H1 (cell line): ENCODE measurements at regions not wholly inside any gene's neighbourhood (a gene's known extent, or its start where the extent isn't known, plus 50 kb on each side); places are given as distances from the start of the nearest gene placed in this dataset.

Source experiments
- CTCF ChIA-PET: fragments of 300-600 bp; sonication (Branson Sonifier 250); formaldehyde crosslinking; loops from one replicate; lab custom pipeline; 2021; ENCODE audit not compliant: partially characterized antibody; lab: Charles Lee
- POLR2A ChIA-PET: fragments of 300-600 bp; sonication (Branson Sonifier 250); formaldehyde crosslinking; loops from one replicate; lab custom pipeline; 2021; ENCODE audit warnings: inconsistent platforms; ENCODE audit not compliant: partially characterized antibody; lab: Charles Lee
- DNase-seq, 2 experiments: peaks; one replicate each; pipeline versions ENCODE4 v3.0.0 to v3.0.0-alpha.2; 2010 to 2022; ENCODE audit warnings: low spot score in 2 of 2, low read depth in 1 of 2, mixed read lengths in 1 of 2
- FAIRE-seq: peaks from 2 replicates; lab custom pipeline; 2011; peaks lifted over from hg19 to GRCh38; lab: Jason Lieb, UNC
- H2AFZ ChIP-seq: 2 replicates; pipeline ENCODE4 v1.8.1; 2012; ENCODE audit warnings: low read length, inconsistent platforms
- H2AK5ac ChIP-seq: 2 replicates; pipeline ENCODE4 v1.6.1; 2013; ENCODE audit warnings: low read depth, low read length
- H2BK120ac ChIP-seq: replicated peaks from 2 replicates; pipeline ENCODE3; 2013; ENCODE audit warnings: low read depth, low read length, inconsistent platforms
- H2BK12ac ChIP-seq: 2 replicates; pipeline ENCODE4 v1.6.1; 2013; ENCODE audit warnings: low read depth, low read length
- H2BK15ac ChIP-seq: 2 replicates; pipeline ENCODE4 v1.6.1; 2013; ENCODE audit warnings: low read length
- H2BK20ac ChIP-seq: 2 replicates; pipeline ENCODE4 v1.6.1; 2013; ENCODE audit warnings: low read length
- H2BK5ac ChIP-seq: 2 replicates; pipeline ENCODE4 v1.6.1; 2013; ENCODE audit warnings: low read depth, low read length
- H3K14ac ChIP-seq: 2 replicates; pipeline ENCODE4 v1.6.1; 2013; ENCODE audit warnings: inconsistent platforms; ENCODE audit not compliant: insufficient read length
- H3K18ac ChIP-seq: 2 replicates; pipeline ENCODE4 v1.6.1; 2013; ENCODE audit warnings: low read length; ENCODE audit errors: extremely low read depth
- H3K23ac ChIP-seq: 2 replicates; pipeline ENCODE4 v1.6.1; 2013; ENCODE audit warnings: inconsistent platforms; ENCODE audit not compliant: insufficient read length
- H3K23me2 ChIP-seq: 2 replicates; pipeline ENCODE4 v1.6.1; 2013; ENCODE audit warnings: low read depth, low read length
- H3K27ac ChIP-seq: 2 replicates; pipeline ENCODE4 v1.6.1; 2011; ENCODE audit warnings: low read depth, low read length, inconsistent platforms
- H3K27me3 ChIP-seq, 4 experiments: replicated peaks in 1 of 4; 1 replicate in 1 of 4; 2 replicates in 3 of 4; pipeline versions ENCODE4 v1.6.1 to v1.8.1; 2011 to 2013; ENCODE audit warnings: low read length in 3 of 4, mild to moderate bottlenecking in 3 of 4, inconsistent platforms in 2 of 4, mixed read lengths in 2 of 4, moderate library complexity in 1 of 4; ENCODE audit not compliant: control insufficient read depth in 3 of 4, insufficient read depth in 3 of 4; ENCODE audit errors: extremely low read depth in 1 of 4
- H3K36me3 ChIP-seq, 4 experiments: 2 replicates each; pipeline versions ENCODE4 v1.6.1 to v1.8.1; 2011 to 2013; ENCODE audit warnings: mild to moderate bottlenecking in 4 of 4, low read length in 3 of 4, moderate library complexity in 2 of 4, control low read depth in 1 of 4, inconsistent platforms in 1 of 4; ENCODE audit not compliant: insufficient read depth in 4 of 4, control insufficient read depth in 2 of 4
- H3K4ac ChIP-seq: replicated peaks from 2 replicates; pipeline ENCODE3; 2013; ENCODE audit warnings: low read length, low read depth, mixed read lengths, inconsistent platforms; ENCODE audit not compliant: insufficient read length
- H3K4me1 ChIP-seq, 4 experiments: replicated peaks in 1 of 4; 1 replicate in 1 of 4; 2 replicates in 3 of 4; pipeline versions ENCODE4 v1.6.1 to v1.8.1; 2011 to 2013; ENCODE audit warnings: low read length in 3 of 4, inconsistent platforms in 2 of 4, mixed read lengths in 1 of 4; ENCODE audit not compliant: insufficient read depth in 4 of 4, control insufficient read depth in 3 of 4
- H3K4me2 ChIP-seq, 2 experiments: 2 replicates each; pipeline versions ENCODE4 v1.6.1 to v1.8.1; 2011 to 2013; ENCODE audit warnings: low read depth in 2 of 2, low read length in 2 of 2, control low read depth in 1 of 2, inconsistent platforms in 1 of 2, mild to moderate bottlenecking in 1 of 2; ENCODE audit not compliant: insufficient read depth in 1 of 2
- H3K4me3 ChIP-seq, 4 experiments: fragments of 200-600, 300-600 bp in 1 of 4; sonication (generic), shearing (Covaris generic), sonication (Bioruptor Twin) in 1 of 4; 2 replicates each; pipeline versions ENCODE4 v1.5.1 to v1.8.1; 2011 to 2016; ENCODE audit warnings: low read length in 4 of 4, low read depth in 3 of 4, control low read depth in 2 of 4, inconsistent platforms in 2 of 4, mild to moderate bottlenecking in 2 of 4, mixed read lengths in 1 of 4, moderate library complexity in 1 of 4; ENCODE audit not compliant: insufficient read depth in 2 of 4; ENCODE audit errors: extremely low read depth in 1 of 4
- H3K56ac ChIP-seq: replicated peaks from 2 replicates; pipeline ENCODE3; 2013; ENCODE audit warnings: low read depth, mild to moderate bottlenecking, mixed read lengths, low read length, inconsistent platforms; ENCODE audit not compliant: insufficient read length
- H3K79me1 ChIP-seq: 2 replicates; pipeline ENCODE4 v1.6.1; 2013; ENCODE audit warnings: low read depth, low read length, control low read depth
- H3K79me2 ChIP-seq, 2 experiments: 2 replicates each; pipeline versions ENCODE4 v1.6.1 to v1.8.1; 2012 to 2013; ENCODE audit warnings: low read length in 2 of 2, mild to moderate bottlenecking in 2 of 2, inconsistent platforms in 1 of 2; ENCODE audit not compliant: insufficient read depth in 2 of 2, control insufficient read depth in 1 of 2
- H3K9ac ChIP-seq, 4 experiments: replicated peaks in 1 of 4; 1 replicate in 1 of 4; 2 replicates in 3 of 4; pipeline versions ENCODE4 v1.6.1 to v1.8.1; 2011 to 2013; ENCODE audit warnings: low read depth in 3 of 4, low read length in 3 of 4, control low read depth in 2 of 4, mild to moderate bottlenecking in 2 of 4, moderate library complexity in 2 of 4, inconsistent platforms in 1 of 4; ENCODE audit errors: extremely low read depth in 1 of 4
- H3K9me3 ChIP-seq, 2 experiments: 2 replicates each; pipeline versions ENCODE4 v1.6.1 to v1.8.1; 2012 to 2013; ENCODE audit warnings: mild to moderate bottlenecking in 2 of 2, moderate library complexity in 2 of 2, control low read depth in 1 of 2, inconsistent platforms in 1 of 2, low read depth in 1 of 2, low read length in 1 of 2, mixed read lengths in 1 of 2; ENCODE audit not compliant: insufficient read depth in 2 of 2
- H4K20me1 ChIP-seq, 2 experiments: replicated peaks in 1 of 2; 2 replicates each; pipeline versions ENCODE3 to v1.8.1; 2011 to 2013; ENCODE audit warnings: inconsistent platforms in 2 of 2, low read length in 2 of 2, mild to moderate bottlenecking in 1 of 2; ENCODE audit not compliant: insufficient read depth in 2 of 2, control insufficient read depth in 1 of 2
- H4K5ac ChIP-seq: 2 replicates; pipeline ENCODE4 v1.6.1; 2013; ENCODE audit warnings: low read length, low read depth, mixed read lengths, inconsistent platforms; ENCODE audit not compliant: insufficient read length
- H4K8ac ChIP-seq: 2 replicates; pipeline ENCODE4 v1.8.0; 2013; ENCODE audit warnings: mild to moderate bottlenecking, moderate library complexity, low read length, inconsistent platforms; ENCODE audit not compliant: insufficient read depth; ENCODE audit errors: extremely low read depth
- H4K91ac ChIP-seq: replicated peaks from 2 replicates; pipeline ENCODE3; 2013; ENCODE audit warnings: low read length, mixed read lengths, inconsistent platforms; ENCODE audit not compliant: insufficient read length
- BCL11A ChIP-seq, 2 experiments: IDR thresholded peaks; one replicate each; pipeline ENCODE4 v1.6.1; 2011; ENCODE audit warnings: low read depth in 2 of 2, low read length in 2 of 2, mild to moderate bottlenecking in 2 of 2
- KDM4A ChIP-seq: IDR thresholded peaks from one replicate; pipeline ENCODE4 v1.7.1; 2012; ENCODE audit warnings: low read depth, mild to moderate bottlenecking, moderate library complexity, low read length, inconsistent platforms; ENCODE audit not compliant: severe bottlenecking
- POLR2AphosphoS5 ChIP-seq: IDR thresholded peaks from 2 replicates; pipeline ENCODE4 v1.6.1; 2011; ENCODE audit warnings: low read depth, low read length
- WGBS, 2 experiments: shearing (Covaris generic) in 1 of 2; methylation state at CpG; one replicate each; pipeline versions ENCODE4 v1.1.6 to v1.1.7; 2013 to 2015; ENCODE audit warnings: low lambda C conversion rate in 2 of 2, mixed read lengths in 2 of 2, inconsistent platforms in 1 of 2, low coverage in 1 of 2, missing lambda C conversion rate in 1 of 2; ENCODE audit not compliant: insufficient replicate concordance in 2 of 2, insufficient coverage in 1 of 2, insufficient read length in 1 of 2; ENCODE audit errors: extremely low coverage in 1 of 2, missing lambda C conversion rate in 1 of 2; 5-methylcytosine and 5-hydroxymethylcytosine counted together

GRCh38 chr17:22570144-22570845 lies 878.0 kb downstream of the KCNJ18 start:
- Histone ChIP-seq H3K23me2 (no peaks in the 10 kb centered on the region; the same call in 1 of the 2 replicates), H2BK12ac (no peak overlapping the region), H3K56ac (no peak overlapping the region), H3K18ac (no peak overlapping the region), H3K4me3 (no peak overlapping the region), H3K23ac (no peak overlapping the region), H3K36me3 (no peaks in the 10 kb centered on the region), H2BK20ac (no peak overlapping the region), H2BK120ac (no peak overlapping the region), H2BK5ac (no peak overlapping the region), H3K9ac (no peak overlapping the region), H3K27me3 (no peaks in the 10 kb centered on the region), H4K91ac (no peak overlapping the region), H4K5ac (no peak overlapping the region), H2AK5ac (no peak overlapping the region), H2BK15ac (no peak overlapping the region), H3K9me3 (peaks cover 34 to 51% of the 10 kb centered on the region in 2 experiments; a peak in 3 of 4 replicates), H3K4ac (no peak overlapping the region), H2AFZ (no peak overlapping the region), H4K8ac (no peak overlapping the region; the same call in 1 of the 2 replicates), H3K27ac (no peak overlapping the region), H4K20me1 (no peaks in the 10 kb centered on the region), H3K14ac (no peak overlapping the region), H3K79me1 (no peaks in the 10 kb centered on the region), H3K4me2 (no peak overlapping the region), H3K4me1 (no peaks in the 10 kb centered on the region), H3K79me2 (no peaks in the 10 kb centered on the region)
- ChIA-PET POLR2A (no interaction called here), CTCF (no interaction called here)
- DNase-seq (no peak), FAIRE-seq (no peak)
- 91% methylated on average over 16 of the region's 17 CpGs; no CpG with 5 or more reads in 1 of the 2 experiments for WGBS, 2 experiments
- TF ChIP-seq KDM4A (no peak), POLR2AphosphoS5 (no peak), BCL11A (IDR thresholded peaks at IDR 0.05; ENCODE audit: low read depth in 2 of 2, low read length in 2 of 2) (no peak)
